Suprapubic skin (tissue), 4 donors: ENCODE measurements at regions not wholly inside any gene's neighbourhood (a gene's known extent, or its start where the extent isn't known, plus 50 kb on each side); places are given as distances from the start of the nearest gene placed in this dataset.

Experiments used
- DNase-seq, 2 donors: peaks; one replicate each; pipeline ENCODE4 v3.0.0-alpha.2; 2019; ENCODE audit warnings: low spot score in 2 of 2
- H3K27ac ChIP-seq: fragments of 200-600 bp; sonication (generic); one replicate; pipeline ENCODE4 v1.5.1; 2019
- H3K27me3 ChIP-seq: fragments of 200-600 bp; sonication (generic); one replicate; pipeline ENCODE4 v1.5.1; 2019
- H3K36me3 ChIP-seq: fragments of 200-600 bp; sonication (generic); one replicate; pipeline ENCODE4 v1.5.1; 2019
- H3K4me1 ChIP-seq: fragments of 200-600 bp; sonication (generic); one replicate; pipeline ENCODE4 v1.5.1; 2019
- H3K4me3 ChIP-seq: fragments of 200-600 bp; sonication (generic); one replicate; pipeline ENCODE4 v1.5.1; 2019; ENCODE audit warnings: mild to moderate bottlenecking
- H3K9me3 ChIP-seq: fragments of 200-600 bp; sonication (generic); one replicate; pipeline ENCODE4 v1.5.1; 2019
- EP300 ChIP-seq: sonication (generic); formaldehyde crosslinking; IDR thresholded peaks from one replicate; pipeline ENCODE4 v1.6.1; 2017; ENCODE audit warnings: antibody characterized with exemption
- POLR2A ChIP-seq, 2 donors: fragments of 450-650 bp; IDR thresholded peaks; one replicate each; pipeline ENCODE4 v1.6.1; 2017; ENCODE audit warnings: antibody characterized with exemption in 2 of 2, mild to moderate bottlenecking in 2 of 2, moderate library complexity in 2 of 2
- POLR2AphosphoS5 ChIP-seq, 3 donors: sonication (generic); formaldehyde crosslinking; IDR thresholded peaks; one replicate each; pipeline ENCODE4 v1.6.1; 2017; ENCODE audit warnings: antibody characterized with exemption in 3 of 3
- WGBS: methylation state at CpG from one replicate; pipeline ENCODE4 v1.1.5; 2018; 5-methylcytosine and 5-hydroxymethylcytosine counted together
- TF ChIP-seq, protein P1 (sequence below), 2 donors: fragments of 200-600 bp in 1 of 2; fragments of 450-650 bp in 1 of 2; sonication (generic) in 1 of 2; IDR thresholded peaks; one replicate each; pipeline ENCODE4 v1.5.1; 2016 to 2019; ENCODE audit warnings: antibody characterized with exemption in 2 of 2, mild to moderate bottlenecking in 1 of 2, moderate library complexity in 1 of 2

DNA sequence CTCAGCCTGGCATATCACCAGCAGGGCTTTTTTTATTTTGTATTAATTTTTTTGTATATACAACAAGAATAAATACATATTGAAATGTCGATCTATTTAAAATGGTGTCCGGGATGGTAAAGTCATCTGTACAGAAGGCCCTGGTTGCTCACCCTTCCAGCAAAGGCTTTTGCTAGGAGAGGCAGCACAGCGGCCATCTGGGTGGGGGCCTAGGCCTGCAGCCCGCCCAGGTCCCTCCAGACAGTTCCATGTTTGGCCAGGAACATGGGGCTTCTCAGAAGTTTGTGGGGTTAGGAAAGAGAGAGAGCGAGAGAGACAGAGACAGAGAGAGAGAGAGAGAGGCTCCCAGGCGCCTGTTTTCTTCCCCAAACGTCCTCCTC is 152.6 kb upstream of the LYZL2 start:
- Histone ChIP-seq H3K4me1 (peaks cover 25% of the 10 kb centered on the region), H3K36me3 (no peaks in the 10 kb centered on the region), H3K9me3 (no peaks in the 10 kb centered on the region), H3K27ac (peak overlapping the region; percentile 87), H3K4me3 (no peak overlapping the region), H3K27me3 (no peaks in the 10 kb centered on the region)
- no peak for DNase-seq
- no peak for TF ChIP-seq EP300
- TF ChIP-seq, protein P1, sequence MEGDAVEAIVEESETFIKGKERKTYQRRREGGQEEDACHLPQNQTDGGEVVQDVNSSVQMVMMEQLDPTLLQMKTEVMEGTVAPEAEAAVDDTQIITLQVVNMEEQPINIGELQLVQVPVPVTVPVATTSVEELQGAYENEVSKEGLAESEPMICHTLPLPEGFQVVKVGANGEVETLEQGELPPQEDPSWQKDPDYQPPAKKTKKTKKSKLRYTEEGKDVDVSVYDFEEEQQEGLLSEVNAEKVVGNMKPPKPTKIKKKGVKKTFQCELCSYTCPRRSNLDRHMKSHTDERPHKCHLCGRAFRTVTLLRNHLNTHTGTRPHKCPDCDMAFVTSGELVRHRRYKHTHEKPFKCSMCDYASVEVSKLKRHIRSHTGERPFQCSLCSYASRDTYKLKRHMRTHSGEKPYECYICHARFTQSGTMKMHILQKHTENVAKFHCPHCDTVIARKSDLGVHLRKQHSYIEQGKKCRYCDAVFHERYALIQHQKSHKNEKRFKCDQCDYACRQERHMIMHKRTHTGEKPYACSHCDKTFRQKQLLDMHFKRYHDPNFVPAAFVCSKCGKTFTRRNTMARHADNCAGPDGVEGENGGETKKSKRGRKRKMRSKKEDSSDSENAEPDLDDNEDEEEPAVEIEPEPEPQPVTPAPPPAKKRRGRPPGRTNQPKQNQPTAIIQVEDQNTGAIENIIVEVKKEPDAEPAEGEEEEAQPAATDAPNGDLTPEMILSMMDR (IDR thresholded peaks at IDR 0.05) = no peak
- TF ChIP-seq POLR2AphosphoS5 (IDR thresholded peaks at IDR 0.05) = no peak
- no peak for TF ChIP-seq POLR2A (IDR thresholded peaks at IDR 0.05)
- 60% methylated on average over 7 of the region's 7 CpGs for WGBS

DNA sequence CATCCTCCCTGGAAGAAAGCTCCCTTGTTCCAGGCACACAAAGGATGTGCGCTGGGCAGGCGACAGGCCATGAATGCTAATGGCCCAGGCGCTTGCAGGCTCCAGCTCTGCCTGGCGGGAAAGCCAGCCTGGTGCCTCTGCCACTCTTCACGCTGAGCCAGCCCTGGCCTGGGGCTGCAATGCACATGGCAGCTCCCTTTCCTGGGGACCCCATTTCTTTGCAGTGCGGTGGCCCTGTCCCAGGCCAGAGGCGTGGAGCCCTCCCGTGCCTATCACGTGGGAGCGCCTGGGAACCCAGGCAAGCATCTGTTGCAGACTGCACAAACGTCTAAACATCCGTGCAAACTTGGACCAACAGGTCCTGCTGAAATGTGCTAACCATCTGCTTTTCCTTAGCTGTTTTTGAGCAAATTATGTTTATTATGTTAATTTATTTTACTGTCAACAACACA is 152.1 kb upstream of the LYZL2 start:
- H3K4me1 ChIP-seq = peaks cover 25% of the 10 kb centered on the region
- no peak for DNase-seq
- no peaks in the 10 kb centered on the region for H3K27me3 ChIP-seq
- no peak overlapping the region for H3K27ac ChIP-seq
- WGBS = 67% methylated on average over 12 of the region's 12 CpGs
- no peak for TF ChIP-seq EP300
- no peak for TF ChIP-seq POLR2AphosphoS5 (IDR thresholded peaks at IDR 0.05)
- TF ChIP-seq POLR2A (IDR thresholded peaks at IDR 0.05) = no peak
- TF ChIP-seq, protein P1 (IDR thresholded peaks at IDR 0.05) = no peak
- H3K9me3 ChIP-seq = no peaks in the 10 kb centered on the region
- no peak overlapping the region for H3K4me3 ChIP-seq
- H3K36me3 ChIP-seq = no peaks in the 10 kb centered on the region

DNA sequence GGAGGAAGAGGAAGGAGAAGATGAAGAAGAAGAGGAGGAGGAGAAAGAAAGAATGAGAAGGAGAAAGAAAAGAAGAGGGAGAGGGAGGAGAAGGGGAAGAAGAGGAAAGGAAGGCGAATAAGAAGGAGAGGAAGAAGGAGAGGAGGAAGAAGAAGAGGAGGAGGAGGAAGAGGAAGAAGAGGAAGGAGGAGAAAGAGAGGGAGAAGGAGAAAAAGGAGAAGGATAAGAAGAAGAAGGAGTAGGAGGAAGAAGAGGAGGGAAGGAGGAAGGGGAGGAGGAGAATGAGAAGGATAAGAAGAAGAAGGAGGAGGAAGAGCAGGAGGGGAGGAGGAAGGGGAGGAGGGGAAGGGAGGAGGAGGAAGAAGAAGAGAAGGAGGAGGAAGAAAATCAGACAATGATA is 149.2 kb upstream of the LYZL2 start:
- 0% methylated on average over 1 of the region's 1 CpG for WGBS
- TF ChIP-seq, protein P1 (IDR thresholded peaks at IDR 0.05) = no peak
- TF ChIP-seq EP300 (no peak), POLR2AphosphoS5 (IDR thresholded peaks at IDR 0.05) (no peak), POLR2A (IDR thresholded peaks at IDR 0.05) (no peak)
- Histone ChIP-seq H3K27ac (no peak overlapping the region), H3K4me3 (no peak overlapping the region), H3K9me3 (no peaks in the 10 kb centered on the region), H3K27me3 (no peaks in the 10 kb centered on the region), H3K36me3 (no peaks in the 10 kb centered on the region), H3K4me1 (peaks cover 9% of the 10 kb centered on the region)
- no peak for DNase-seq

DNA sequence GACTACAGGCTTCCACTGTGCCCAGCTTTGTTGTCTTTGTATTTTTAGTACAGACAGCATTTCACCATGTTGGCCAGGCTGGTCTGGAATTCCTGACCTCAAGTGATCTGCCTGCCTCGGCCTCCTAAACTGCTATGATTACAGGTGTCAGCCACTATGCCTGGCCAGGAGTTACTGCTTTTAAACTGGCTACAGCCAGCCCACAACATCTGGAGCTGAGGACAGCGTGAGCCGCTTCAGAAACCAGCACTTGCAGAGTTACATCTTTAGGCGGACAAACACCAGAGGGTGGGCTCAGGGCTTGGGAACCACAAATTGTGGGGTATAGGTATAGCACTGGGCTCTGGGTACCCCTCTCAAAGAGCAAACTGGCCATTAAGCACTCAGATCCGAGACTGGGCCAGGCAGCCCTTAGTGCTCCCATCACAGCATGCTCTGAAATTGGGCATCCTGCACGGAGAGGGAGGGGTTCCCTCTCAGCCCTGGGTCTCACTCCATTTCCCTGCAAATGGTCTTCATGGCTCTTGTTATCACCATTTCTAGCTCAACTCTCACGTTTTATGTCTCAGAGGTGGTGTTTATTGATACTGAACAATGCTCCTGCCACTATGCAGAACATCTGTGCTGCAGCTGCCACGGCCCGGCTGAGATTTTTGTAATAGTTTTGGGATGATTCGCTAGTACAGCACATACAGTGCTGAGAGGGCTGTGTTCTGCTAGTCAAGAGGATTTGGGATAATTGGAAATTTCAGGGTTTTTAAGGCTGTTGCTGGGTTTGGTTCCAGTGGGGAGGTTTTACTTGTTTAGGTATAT is 146.4 kb upstream of the LYZL2 start:
- H3K36me3 ChIP-seq = no peaks in the 10 kb centered on the region
- no peak for DNase-seq
- H3K4me3 ChIP-seq = no peak overlapping the region
- TF ChIP-seq, protein P1 (IDR thresholded peaks at IDR 0.05) = no peak
- TF ChIP-seq EP300 (no peak), POLR2AphosphoS5 (IDR thresholded peaks at IDR 0.05) (no peak), POLR2A (IDR thresholded peaks at IDR 0.05) (no peak)
- H3K4me1 ChIP-seq = no peaks in the 10 kb centered on the region
- H3K9me3 ChIP-seq = peaks cover under 1% of the 10 kb centered on the region
- no peaks in the 10 kb centered on the region for H3K27me3 ChIP-seq
- H3K27ac ChIP-seq = no peak overlapping the region
- 51% methylated on average over 10 of the region's 10 CpGs for WGBS

DNA sequence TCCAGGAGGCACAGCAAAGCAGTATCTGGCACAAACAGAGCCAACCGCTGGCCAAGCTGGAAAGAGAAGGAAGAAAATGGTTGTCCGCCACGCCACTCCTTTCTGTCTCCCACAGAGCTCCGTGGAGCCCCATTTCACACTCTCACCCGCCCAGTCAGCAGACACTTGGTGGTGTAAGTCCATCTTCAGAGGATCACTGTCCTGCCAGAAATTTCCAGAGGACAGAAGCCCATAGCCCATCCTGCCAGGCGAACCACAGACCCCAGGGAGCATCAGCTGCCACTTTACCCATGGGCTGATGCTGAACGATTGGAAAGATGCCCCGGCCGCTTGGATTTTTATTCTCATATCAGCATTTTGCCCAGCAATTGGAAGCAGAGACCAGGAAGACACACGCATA is 144.7 kb upstream of the LYZL2 start:
- Histone ChIP-seq H3K4me3 (peak overlapping the region; percentile 4), H3K27me3 (no peaks in the 10 kb centered on the region), H3K27ac (peak overlapping the region; percentile 36), H3K4me1 (no peaks in the 10 kb centered on the region), H3K36me3 (no peaks in the 10 kb centered on the region), H3K9me3 (peaks cover 17% of the 10 kb centered on the region)
- TF ChIP-seq POLR2A (IDR thresholded peaks at IDR 0.05) (no peak), EP300 (no peak)
- DNase-seq = no peak
- WGBS = 82% methylated on average over 10 of the region's 10 CpGs
